ENCODE measurements at regions not wholly inside any gene's neighbourhood (a gene's known extent, or its start where the extent isn't known, plus 50 kb on each side); places are given as distances from the start of the nearest gene placed in this dataset.

GRCh38 chr6:146879406-146880117 is 280.8 kb downstream of the ADGB start (continued):
- no peak for TF ChIP-seq ZNF468 (CRISPR knock-in tag; IDR thresholded peaks at IDR 0.05)
- TF ChIP-seq, protein P1, sequence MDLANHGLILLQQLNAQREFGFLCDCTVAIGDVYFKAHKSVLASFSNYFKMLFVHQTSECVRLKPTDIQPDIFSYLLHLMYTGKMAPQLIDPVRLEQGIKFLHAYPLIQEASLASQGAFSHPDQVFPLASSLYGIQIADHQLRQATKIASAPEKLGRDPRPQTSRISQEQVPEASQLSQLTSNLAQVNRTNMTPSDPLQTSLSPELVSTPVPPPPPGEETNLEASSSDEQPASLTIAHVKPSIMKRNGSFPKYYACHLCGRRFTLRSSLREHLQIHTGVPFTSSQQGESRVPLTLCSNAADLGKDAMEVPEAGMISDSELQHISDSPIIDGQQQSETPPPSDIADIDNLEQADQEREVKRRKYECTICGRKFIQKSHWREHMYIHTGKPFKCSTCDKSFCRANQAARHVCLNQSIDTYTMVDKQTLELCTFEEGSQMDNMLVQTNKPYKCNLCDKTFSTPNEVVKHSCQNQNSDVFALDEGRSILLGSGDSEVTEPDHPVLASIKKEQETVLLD (CRISPR knock-in tag; IDR thresholded peaks at IDR 0.05; ENCODE audit: low read depth), result no peak
- no peak for TF ChIP-seq RNF2 (conservative IDR thresholded peaks at IDR 0.05; ENCODE audit: low read depth)
- TF ChIP-seq NFIB (CRISPR knock-in tag; IDR thresholded peaks at IDR 0.05; ENCODE audit: borderline replicate concordance), result no peak
- no peak for TF ChIP-seq ZNF362 (CRISPR knock-in tag; IDR thresholded peaks at IDR 0.05; ENCODE audit: borderline replicate concordance)
- no peak for TF ChIP-seq ZNF780A (CRISPR knock-in tag; IDR thresholded peaks at IDR 0.05)
- no peak for TF ChIP-seq REXO4 (CRISPR knock-in tag; IDR thresholded peaks at IDR 0.05; ENCODE audit: borderline replicate concordance)
- TF ChIP-seq ZNF546 (CRISPR knock-in tag; conservative IDR thresholded peaks at IDR 0.05), result no peak
- no peak for TF ChIP-seq ARNTL (CRISPR knock-in tag; IDR thresholded peaks at IDR 0.05)
- no peak for TF ChIP-seq PHF20 (CRISPR knock-in tag; IDR thresholded peaks at IDR 0.05)
- TF ChIP-seq ZNF343 (CRISPR knock-in tag; IDR thresholded peaks at IDR 0.05), result no peak
